Adipocyte (in vitro differentiated cells): ENCODE measurements at regions not wholly inside any gene's neighbourhood (a gene's known extent, or its start where the extent isn't known, plus 50 kb on each side); places are given as distances from the start of the nearest gene placed in this dataset.

Experiments used
- DNase-seq: peaks from one replicate; pipeline ENCODE4 v3.0.0-alpha.2; 2015; ENCODE audit warnings: low read depth
- H3K27me3 ChIP-seq: replicated peaks from 2 replicates; pipeline ENCODE4 v1.7.0; 2013; ENCODE audit warnings: mild to moderate bottlenecking, low read length, moderate library complexity; ENCODE audit not compliant: control insufficient read depth, insufficient read depth
- H3K36me3 ChIP-seq: 2 replicates; pipeline ENCODE4 v1.7.0; 2013; ENCODE audit warnings: low read length, mild to moderate bottlenecking, moderate library complexity; ENCODE audit not compliant: control insufficient read depth, insufficient read depth, severe bottlenecking
- H3K4me1 ChIP-seq: 2 replicates; pipeline ENCODE4 v1.7.0; 2013; ENCODE audit warnings: mild to moderate bottlenecking, low read length, moderate library complexity; ENCODE audit not compliant: control insufficient read depth, insufficient read depth
- H3K4me3 ChIP-seq: 2 replicates; pipeline ENCODE4 v1.7.0; 2013; ENCODE audit warnings: mild to moderate bottlenecking, low read length, moderate library complexity
- H3K9ac ChIP-seq: 2 replicates; pipeline ENCODE4 v1.7.0; 2013; ENCODE audit warnings: mild to moderate bottlenecking, low read length, moderate library complexity
- H3K9me3 ChIP-seq: 2 replicates; pipeline ENCODE4 v1.7.0; 2013; ENCODE audit warnings: mild to moderate bottlenecking, low read length, moderate library complexity; ENCODE audit not compliant: control insufficient read depth

DNA sequence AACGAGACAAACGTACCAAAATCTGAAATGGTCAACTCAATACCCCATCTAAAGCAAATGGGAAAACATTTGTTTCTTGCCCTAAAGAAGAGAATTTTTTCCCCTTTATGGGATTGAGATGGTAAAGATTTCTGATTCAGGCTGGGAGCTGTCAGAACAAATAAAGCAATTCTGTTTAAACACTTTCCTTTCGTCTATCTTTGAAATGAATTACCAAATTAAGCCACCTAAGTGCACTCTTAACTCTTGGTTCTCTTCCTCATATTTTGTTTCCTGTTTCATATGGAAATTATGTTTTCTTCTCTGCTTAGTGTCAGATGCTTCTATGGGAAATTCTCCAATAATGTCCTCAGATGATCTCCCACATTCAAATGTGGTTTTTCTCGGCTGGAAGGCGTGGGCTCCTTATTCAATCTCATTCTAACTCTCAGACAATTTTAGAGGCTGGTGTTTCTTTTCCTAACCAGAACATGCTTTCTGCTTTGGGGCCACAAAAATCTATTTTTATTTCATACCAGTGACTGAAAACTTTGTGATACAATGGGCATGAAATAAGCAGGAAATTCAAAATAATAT is 50.3 kb upstream of the HPF1 start:
- Histone ChIP-seq H3K9ac (no peak overlapping the region), H3K4me3 (no peak overlapping the region), H3K4me1 (no peaks in the 10 kb centered on the region), H3K36me3 (no peaks in the 10 kb centered on the region), H3K27me3 (peaks cover 4% of the 10 kb centered on the region), H3K9me3 (peaks cover 9% of the 10 kb centered on the region)
- no peak for DNase-seq
